ENCODE measurements at regions not wholly inside any gene's neighbourhood (a gene's known extent, or its start where the extent isn't known, plus 50 kb on each side); places are given as distances from the start of the nearest gene placed in this dataset.

DNA sequence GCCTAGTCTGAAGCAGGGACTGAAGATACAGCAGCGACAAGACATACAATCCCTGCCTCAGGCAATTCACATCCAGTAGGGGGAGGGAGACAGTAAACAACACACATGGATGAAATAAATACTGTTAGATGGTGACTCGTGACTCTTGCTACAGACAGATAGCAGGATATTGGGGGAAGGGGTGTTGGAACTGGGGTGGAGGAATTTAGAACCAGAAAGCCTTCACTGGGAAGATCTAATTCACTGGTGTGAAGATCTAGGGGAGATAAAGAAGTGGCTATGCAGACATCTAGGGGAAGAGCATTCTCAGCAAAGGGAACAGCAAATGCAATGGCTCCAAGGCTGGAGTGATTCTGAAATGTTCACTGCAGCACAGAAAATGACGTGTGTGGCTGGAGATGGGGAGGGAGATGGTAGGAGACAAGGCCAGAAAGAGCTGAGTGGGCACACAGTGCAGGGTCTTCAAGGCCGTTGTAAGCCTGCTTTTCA lies 52.6 kb upstream of the TMEM163 start:
- H3K4me2 ChIP-seq (ENCODE audit: insufficient read depth, insufficient read length, low read length): no peak overlapping the region
- H3K4ac ChIP-seq (ENCODE audit: low read depth, low read length): no peak overlapping the region
- H3K18ac ChIP-seq (ENCODE audit: insufficient read length, low read depth, low read length): no peak overlapping the region
- H2BK5ac ChIP-seq (ENCODE audit: insufficient read length, low read length): no peak overlapping the region
- no peaks in the 10 kb centered on the region for H3K27me3 ChIP-seq (ENCODE audit: insufficient read depth, low read length)
- no peak overlapping the region for H2BK15ac ChIP-seq (ENCODE audit: low read depth, low read length)
- H3K23ac ChIP-seq (ENCODE audit: insufficient read length, low read depth, low read length): no peak overlapping the region
- H2BK12ac ChIP-seq (ENCODE audit: insufficient read length, low read depth, low read length): no peak overlapping the region
- no peak overlapping the region for H3T11ph ChIP-seq (ENCODE audit: low read length)
- no peak overlapping the region for H3K56ac ChIP-seq (ENCODE audit: insufficient read length, low read depth, low read length)
- no CpG with 5 or more reads among the region's 4 CpGs for WGBS (ENCODE audit: extremely low coverage, insufficient read length, low lambda C conversion rate)
- no peaks in the 10 kb centered on the region for H3K79me2 ChIP-seq (ENCODE audit: insufficient read depth, low read length)
- no peak overlapping the region for H3K14ac ChIP-seq (ENCODE audit: insufficient read depth, low read length)
- Mint-ChIP-seq H3K4me1 (peaks cover 6 to 25% of the 10 kb centered on the region in 2 experiments), H3K4me3 (no peak overlapping the region), H3K27ac (no peak overlapping the region), H3K27me3 (ENCODE audit: low read depth) (no peaks in the 10 kb centered on the region; the same call in 1 of the 2 replicates), H3K36me3 (ENCODE audit: insufficient read depth in 1 of 3, low read depth in 3 of 3) (no peaks in the 10 kb centered on the region; a peak in 1 of 7 replicates), H3K9me3 (peaks cover 0 to under 1% of the 10 kb centered on the region in 2 experiments; a peak in 3 of 5 replicates)
- H3K4me1 ChIP-seq (ENCODE audit: insufficient read depth, low read length): peaks cover 14% of the 10 kb centered on the region
- no peak overlapping the region for H4K5ac ChIP-seq (ENCODE audit: insufficient read length, low read depth, low read length)
- TF ChIP-seq, protein P1, sequence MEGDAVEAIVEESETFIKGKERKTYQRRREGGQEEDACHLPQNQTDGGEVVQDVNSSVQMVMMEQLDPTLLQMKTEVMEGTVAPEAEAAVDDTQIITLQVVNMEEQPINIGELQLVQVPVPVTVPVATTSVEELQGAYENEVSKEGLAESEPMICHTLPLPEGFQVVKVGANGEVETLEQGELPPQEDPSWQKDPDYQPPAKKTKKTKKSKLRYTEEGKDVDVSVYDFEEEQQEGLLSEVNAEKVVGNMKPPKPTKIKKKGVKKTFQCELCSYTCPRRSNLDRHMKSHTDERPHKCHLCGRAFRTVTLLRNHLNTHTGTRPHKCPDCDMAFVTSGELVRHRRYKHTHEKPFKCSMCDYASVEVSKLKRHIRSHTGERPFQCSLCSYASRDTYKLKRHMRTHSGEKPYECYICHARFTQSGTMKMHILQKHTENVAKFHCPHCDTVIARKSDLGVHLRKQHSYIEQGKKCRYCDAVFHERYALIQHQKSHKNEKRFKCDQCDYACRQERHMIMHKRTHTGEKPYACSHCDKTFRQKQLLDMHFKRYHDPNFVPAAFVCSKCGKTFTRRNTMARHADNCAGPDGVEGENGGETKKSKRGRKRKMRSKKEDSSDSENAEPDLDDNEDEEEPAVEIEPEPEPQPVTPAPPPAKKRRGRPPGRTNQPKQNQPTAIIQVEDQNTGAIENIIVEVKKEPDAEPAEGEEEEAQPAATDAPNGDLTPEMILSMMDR (conservative IDR thresholded peaks at IDR 0.05): no peak; the same call in 2 of the 3 replicates
- no peak overlapping the region for H2AFZ ChIP-seq (ENCODE audit: low read length)
- no peak overlapping the region for H2BK120ac ChIP-seq (ENCODE audit: low read depth, low read length, poor library complexity, severe bottlenecking)
- peak overlapping the region; percentile 16 for H3K27ac ChIP-seq (ENCODE audit: insufficient read length, low read depth, low read length)
- no peak overlapping the region for H4K91ac ChIP-seq (ENCODE audit: insufficient read length, low read depth, low read length)
- no peaks in the 10 kb centered on the region for H3K9me3 ChIP-seq (ENCODE audit: control insufficient read depth, low read depth, low read length)
- no peak overlapping the region for H2AK5ac ChIP-seq (ENCODE audit: insufficient read length, low read length)
- H3K23me2 ChIP-seq (ENCODE audit: insufficient read length, low read depth, low read length, poor library complexity, severe bottlenecking): no peaks in the 10 kb centered on the region
- no peak overlapping the region for H4K8ac ChIP-seq (replicated peaks; ENCODE audit: insufficient read length, low read depth, low read length)
- H3K79me1 ChIP-seq (ENCODE audit: insufficient read depth, low read depth, low read length, poor library complexity, severe bottlenecking): no peaks in the 10 kb centered on the region
- no peak overlapping the region for H3K9ac ChIP-seq (ENCODE audit: extremely low read depth, insufficient read length, low read length)
- DNase-seq: no peak
- H2BK20ac ChIP-seq (ENCODE audit: low read depth, low read length, poor library complexity, severe bottlenecking): no peak overlapping the region
- H4K20me1 ChIP-seq (ENCODE audit: control insufficient read depth, insufficient read depth, insufficient read length): no peaks in the 10 kb centered on the region

All from H9 (cell line).